Duodenal mucosa (tissue), 2 donors: ENCODE measurements at regions not wholly inside any gene's neighbourhood (a gene's known extent, or its start where the extent isn't known, plus 50 kb on each side); places are given as distances from the start of the nearest gene placed in this dataset.

ENCODE experiments used
- H3K27ac ChIP-seq: one replicate; pipeline ENCODE4 v1.7.0; 2013; ENCODE audit warnings: low read depth, low read length
- H3K27me3 ChIP-seq, 2 donors: one replicate each; pipeline ENCODE4 v1.7.0; 2013; ENCODE audit warnings: low read length in 2 of 2, control low read depth in 1 of 2; ENCODE audit not compliant: insufficient read depth in 2 of 2, control insufficient read depth in 1 of 2
- H3K36me3 ChIP-seq, 2 donors: one replicate each; pipeline ENCODE4 v1.7.0; 2013; ENCODE audit warnings: low read length in 2 of 2, control low read depth in 1 of 2; ENCODE audit not compliant: insufficient read depth in 2 of 2, control insufficient read depth in 1 of 2
- H3K4me1 ChIP-seq, 2 donors: one replicate each; pipeline ENCODE4 v1.7.0; 2013; ENCODE audit warnings: low read length in 2 of 2, control low read depth in 1 of 2; ENCODE audit not compliant: insufficient read depth in 2 of 2, control insufficient read depth in 1 of 2
- H3K4me3 ChIP-seq, 2 donors: one replicate each; pipeline ENCODE4 v1.7.0; 2013; ENCODE audit warnings: low read length in 2 of 2, low read depth in 1 of 2
- H3K9ac ChIP-seq, 2 donors: one replicate each; pipeline ENCODE4 v1.7.0; 2013; ENCODE audit warnings: low read length in 2 of 2, low read depth in 1 of 2
- H3K9me3 ChIP-seq, 2 donors: one replicate each; pipeline ENCODE4 v1.7.0; 2013; ENCODE audit warnings: low read length in 2 of 2, control low read depth in 1 of 2; ENCODE audit not compliant: control insufficient read depth in 1 of 2

- no peaks in the 10 kb centered on the region for H3K27me3 ChIP-seq
- no peaks in the 10 kb centered on the region for H3K4me1 ChIP-seq
- no peaks in the 10 kb centered on the region for H3K36me3 ChIP-seq
- H3K9ac ChIP-seq, result no peak overlapping the region
- H3K9me3 ChIP-seq, result no peaks in the 10 kb centered on the region
- H3K4me3 ChIP-seq, result no peak overlapping the region
- no peak overlapping the region for H3K27ac ChIP-seq
Measured at GRCh38 chr2:238591732-238592131, 165.0 kb downstream of the ASB1 start.

DNA sequence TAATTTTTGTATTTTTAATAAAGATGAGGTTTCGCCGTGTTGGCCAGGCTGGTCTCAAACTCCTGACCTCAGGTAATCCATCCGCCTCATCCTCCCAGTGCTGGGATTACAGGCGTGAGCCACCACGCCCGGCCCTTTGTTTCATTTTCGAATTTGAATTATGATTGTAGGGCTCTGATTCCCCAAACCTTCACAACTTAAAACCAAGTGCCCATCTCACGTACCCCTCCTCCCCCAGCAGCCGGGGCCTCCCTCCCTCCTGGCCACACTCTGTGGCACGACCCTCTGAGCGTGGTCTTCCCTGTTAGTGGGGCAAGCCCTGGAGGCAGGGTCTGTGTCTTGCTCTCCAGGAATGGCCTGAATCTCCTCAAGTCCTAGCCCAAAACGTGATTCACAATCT lies 166.5 kb downstream of the ASB1 start:
- Histone ChIP-seq H3K27me3 (no peaks in the 10 kb centered on the region), H3K36me3 (no peaks in the 10 kb centered on the region), H3K9me3 (no peaks in the 10 kb centered on the region), H3K27ac (no peak overlapping the region), H3K4me1 (no peaks in the 10 kb centered on the region), H3K9ac (no peak overlapping the region), H3K4me3 (no peak overlapping the region)

DNA sequence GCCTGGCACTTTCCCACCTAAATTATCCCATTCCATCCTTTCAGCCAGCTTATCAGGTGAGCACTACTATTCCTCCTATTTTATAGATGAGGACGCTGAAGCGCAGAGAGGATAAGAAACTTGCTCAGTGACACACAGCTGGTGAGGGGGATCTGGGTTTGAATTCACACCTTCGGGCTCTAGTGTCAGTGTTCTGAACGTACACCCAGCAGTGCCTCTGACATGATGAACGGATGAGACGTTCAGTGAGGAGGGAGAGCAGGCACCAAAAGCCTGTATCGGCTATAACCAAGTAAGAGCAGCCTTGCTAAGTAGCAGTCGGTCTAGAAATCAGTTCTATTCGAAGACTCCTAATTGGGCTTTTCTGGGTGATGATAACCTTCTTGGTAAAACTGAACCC lies 167.0 kb downstream of the ASB1 start:
- Histone ChIP-seq H3K4me1 (no peaks in the 10 kb centered on the region), H3K36me3 (no peaks in the 10 kb centered on the region), H3K9me3 (no peaks in the 10 kb centered on the region), H3K9ac (no peak overlapping the region), H3K4me3 (no peak overlapping the region), H3K27me3 (peaks cover 0 to 4% of the 10 kb centered on the region in 2 donors), H3K27ac (no peak overlapping the region)

DNA sequence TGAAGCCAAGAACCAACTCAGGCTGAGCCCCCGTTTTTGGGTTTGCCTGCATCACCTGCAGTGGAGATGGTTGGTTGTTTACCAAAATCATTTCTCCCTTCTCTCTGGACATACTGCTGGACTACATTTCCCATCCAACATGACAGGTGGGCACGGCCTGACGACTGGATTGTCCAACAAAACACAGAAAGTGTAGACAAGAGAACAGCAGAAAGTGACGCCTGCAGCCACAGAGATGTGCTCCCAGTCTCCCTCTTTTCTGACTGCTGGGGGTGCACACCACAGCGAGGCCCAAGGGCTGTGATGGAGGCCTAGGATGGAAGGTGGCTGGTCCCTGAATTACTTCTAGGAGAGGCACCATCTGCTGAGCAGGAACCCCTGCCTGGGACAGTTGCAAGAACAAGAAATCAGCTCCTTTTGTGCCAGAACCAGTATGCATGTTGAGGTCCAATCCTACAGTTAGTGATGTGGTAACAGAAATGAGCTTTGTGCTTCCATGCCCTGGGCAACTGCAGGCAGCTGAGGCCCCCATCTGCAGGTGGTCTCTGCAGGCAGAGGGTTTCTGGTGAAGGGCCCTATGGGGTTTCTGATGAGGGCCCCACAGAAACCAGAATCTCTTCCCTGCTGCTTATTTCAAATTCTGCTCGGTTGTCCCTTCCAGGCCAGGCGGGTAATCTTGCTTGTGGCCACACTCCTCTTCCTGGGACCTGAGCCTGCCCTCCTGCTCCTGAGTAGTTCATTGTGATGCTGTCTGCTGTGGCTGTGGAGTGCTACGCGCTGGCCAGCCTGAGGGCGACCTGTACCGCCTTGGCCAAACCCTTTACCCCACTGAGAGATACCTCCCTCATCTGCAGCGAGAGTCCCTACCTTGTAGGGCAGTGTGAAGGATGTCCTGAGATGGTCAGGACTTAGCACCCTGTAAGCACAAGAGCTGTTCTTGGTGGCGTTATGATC lies 168.3 kb downstream of the ASB1 start:
- H3K4me1 ChIP-seq, result no peaks in the 10 kb centered on the region
- peaks cover 0 to 4% of the 10 kb centered on the region in 2 donors for H3K27me3 ChIP-seq
- H3K9ac ChIP-seq, result no peak overlapping the region
- no peaks in the 10 kb centered on the region for H3K9me3 ChIP-seq
- no peak overlapping the region for H3K4me3 ChIP-seq
- no peak overlapping the region for H3K27ac ChIP-seq
- no peaks in the 10 kb centered on the region for H3K36me3 ChIP-seq

- Histone ChIP-seq H3K4me3 (no peak overlapping the region), H3K27me3 (peaks cover 0 to 4% of the 10 kb centered on the region in 2 donors), H3K9ac (no peak overlapping the region), H3K4me1 (no peaks in the 10 kb centered on the region), H3K27ac (no peak overlapping the region), H3K9me3 (no peaks in the 10 kb centered on the region), H3K36me3 (no peaks in the 10 kb centered on the region)
Measured at GRCh38 chr2:238595750-238596570, 169.2 kb downstream of the ASB1 start.

DNA sequence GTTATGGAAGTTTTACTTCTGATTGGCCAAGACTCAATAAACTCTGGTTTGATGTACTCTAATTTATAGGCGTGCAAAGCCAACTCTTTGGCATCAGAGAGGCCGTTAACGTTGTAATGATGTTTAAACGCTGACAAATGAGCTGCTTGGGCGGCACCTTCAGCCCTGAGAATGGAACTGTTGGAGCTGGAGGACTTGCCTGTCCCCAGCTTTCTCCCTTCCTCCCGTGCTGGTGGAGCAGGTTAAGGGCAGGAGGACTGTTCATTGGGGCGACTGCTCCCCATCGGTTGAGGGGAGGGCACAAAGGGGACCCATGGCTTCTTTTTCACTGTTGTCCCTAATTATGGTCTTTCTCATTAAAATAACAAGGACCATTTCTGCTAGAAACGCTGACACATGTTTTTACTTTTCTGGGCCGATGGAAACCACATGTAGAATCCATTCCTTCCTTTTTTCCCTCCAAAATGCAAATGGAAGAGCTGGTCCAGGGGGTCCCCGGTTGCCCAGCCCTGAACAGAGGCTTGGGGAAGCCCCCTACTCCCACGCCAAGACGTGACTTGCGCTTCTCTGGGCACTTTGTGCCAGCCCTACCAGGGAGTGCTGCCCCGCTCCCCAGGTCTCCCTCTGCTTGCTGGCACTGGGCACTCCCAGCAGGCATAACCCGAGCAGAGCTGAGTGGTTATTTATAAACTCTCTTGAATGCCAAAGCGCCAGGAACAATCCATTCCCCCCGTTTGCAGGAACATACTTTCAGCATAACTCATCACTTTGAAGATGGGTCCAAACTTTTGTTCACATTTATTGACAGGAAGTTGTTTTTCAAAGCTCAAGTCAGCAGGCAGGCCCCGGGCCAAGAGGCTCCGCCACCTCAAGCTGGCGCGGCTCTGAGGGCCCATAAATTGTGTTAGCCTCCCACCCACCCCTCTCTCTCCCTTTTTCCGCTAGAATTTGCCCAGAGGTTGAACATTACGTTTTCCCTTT lies 170.1 kb downstream of the ASB1 start:
- H3K4me1 ChIP-seq, result no peaks in the 10 kb centered on the region
- H3K27ac ChIP-seq, result no peak overlapping the region
- H3K9me3 ChIP-seq, result no peaks in the 10 kb centered on the region
- H3K9ac ChIP-seq, result no peak overlapping the region
- H3K27me3 ChIP-seq, result peaks cover 0 to 4% of the 10 kb centered on the region in 2 donors
- no peak overlapping the region for H3K4me3 ChIP-seq
- no peaks in the 10 kb centered on the region for H3K36me3 ChIP-seq

- H3K4me1 ChIP-seq, result no peaks in the 10 kb centered on the region
- H3K27ac ChIP-seq, result no peak overlapping the region
- no peaks in the 10 kb centered on the region for H3K9me3 ChIP-seq
- peaks cover 0 to 4% of the 10 kb centered on the region in 2 donors for H3K27me3 ChIP-seq
- no peaks in the 10 kb centered on the region for H3K36me3 ChIP-seq
- no peak overlapping the region for H3K4me3 ChIP-seq
- H3K9ac ChIP-seq, result no peak overlapping the region
Measured at GRCh38 chr2:238597638-238598528, 171.2 kb downstream of the ASB1 start.

GRCh38 chr2:238598802-238599530 lies 172.2 kb downstream of the ASB1 start:
- no peaks in the 10 kb centered on the region for H3K4me1 ChIP-seq
- no peak overlapping the region for H3K27ac ChIP-seq
- H3K36me3 ChIP-seq, result no peaks in the 10 kb centered on the region
- H3K4me3 ChIP-seq, result no peak overlapping the region
- H3K9me3 ChIP-seq, result peaks cover 2 to 4% of the 10 kb centered on the region in 2 donors
- peaks cover 0 to 4% of the 10 kb centered on the region in 2 donors for H3K27me3 ChIP-seq
- no peak overlapping the region for H3K9ac ChIP-seq
